Parathyroid adenoma (tissue), 2 donors: ENCODE measurements at regions not wholly inside any gene's neighbourhood (a gene's known extent, or its start where the extent isn't known, plus 50 kb on each side); places are given as distances from the start of the nearest gene placed in this dataset.

ENCODE experiments used
- H2AFZ ChIP-seq: fragments of 300-600 bp; sonication (generic); one replicate; pipeline ENCODE4 v1.7.0; 2017; ENCODE audit warnings: antibody characterized with exemption, mild to moderate bottlenecking
- H3K27ac ChIP-seq: fragments of 300-600 bp; sonication (generic); one replicate; pipeline ENCODE4 v1.7.0; 2017
- H3K27me3 ChIP-seq: fragments of 300-600 bp; sonication (generic); one replicate; pipeline ENCODE4 v1.7.0; 2017; ENCODE audit warnings: low read length; ENCODE audit not compliant: control insufficient read depth, insufficient read depth
- H3K36me3 ChIP-seq: fragments of 300-600 bp; sonication (generic); one replicate; pipeline ENCODE4 v1.7.0; 2017; ENCODE audit warnings: low read length; ENCODE audit not compliant: control insufficient read depth, insufficient read depth
- H3K4me1 ChIP-seq: fragments of 300-600 bp; sonication (generic); one replicate; pipeline ENCODE4 v1.7.0; 2017; ENCODE audit warnings: control low read depth
- H3K4me2 ChIP-seq: fragments of 300-600 bp; sonication (generic); one replicate; pipeline ENCODE4 v1.7.0; 2017; ENCODE audit warnings: low read length
- H3K4me3 ChIP-seq: fragments of 300-600 bp; sonication (generic); one replicate; pipeline ENCODE4 v1.7.0; 2017; ENCODE audit warnings: low read depth, low read length
- H3K79me2 ChIP-seq: fragments of 300-600 bp; sonication (generic); one replicate; pipeline ENCODE4 v1.7.0; 2017; ENCODE audit warnings: control low read depth
- H3K9ac ChIP-seq: fragments of 300-600 bp; sonication (generic); one replicate; pipeline ENCODE4 v1.7.0; 2017; ENCODE audit warnings: mild to moderate bottlenecking
- H3K9me3 ChIP-seq: fragments of 300-600 bp; sonication (generic); one replicate; pipeline ENCODE4 v1.7.0; 2017; ENCODE audit warnings: low read length; ENCODE audit not compliant: control insufficient read depth
- CTCF ChIP-seq: fragments of 300-600 bp; sonication (generic); IDR thresholded peaks from one replicate; pipeline ENCODE4 v1.7.0; 2017; ENCODE audit warnings: antibody characterized with exemption, mild to moderate bottlenecking
- donor health status: primary hyperparathyroidism.

DNA sequence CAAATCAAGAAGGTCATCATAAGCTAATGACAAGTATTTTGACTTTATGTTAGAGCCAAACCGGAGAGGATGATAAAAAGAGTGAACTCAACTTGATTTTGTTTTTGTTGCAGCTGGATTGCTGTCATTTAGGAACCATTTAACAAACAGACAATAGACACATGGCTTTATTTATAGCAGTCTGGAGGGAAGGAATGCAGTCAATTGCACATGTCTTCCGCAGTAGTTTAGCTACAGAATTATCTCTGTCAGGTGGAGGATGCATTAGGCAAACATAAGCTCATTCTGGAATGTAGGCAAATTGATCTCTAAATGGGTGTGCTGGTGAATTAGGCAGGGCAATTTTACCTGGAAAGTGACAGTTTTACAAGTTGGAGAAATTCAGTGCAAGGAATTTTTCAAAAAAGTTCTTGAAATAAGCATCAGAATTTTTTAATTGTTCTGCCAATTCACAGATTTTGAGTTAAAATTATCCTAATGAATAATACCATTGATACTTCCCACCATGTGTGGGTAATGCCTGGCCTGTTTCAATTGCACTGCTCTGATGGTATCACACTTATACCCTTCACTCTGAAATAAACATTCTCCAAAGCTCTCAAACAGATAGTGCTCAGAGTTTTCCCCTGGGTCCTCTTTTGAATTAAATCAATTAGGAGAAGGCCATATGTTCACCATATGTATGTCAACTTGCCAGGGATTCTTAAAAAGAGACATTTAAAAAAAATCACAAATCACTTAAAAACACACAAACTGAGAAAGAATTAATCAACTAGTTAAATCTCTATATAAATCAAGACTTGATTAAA lies 318.3 kb downstream of the NDFIP2 start:
- no peak overlapping the region for H2AFZ ChIP-seq
- H3K9me3 ChIP-seq, result no peaks in the 10 kb centered on the region
- H3K79me2 ChIP-seq, result no peaks in the 10 kb centered on the region
- H3K36me3 ChIP-seq, result no peaks in the 10 kb centered on the region
- no peak overlapping the region for H3K4me3 ChIP-seq
- H3K27ac ChIP-seq, result no peak overlapping the region
- no peak for TF ChIP-seq CTCF
- no peaks in the 10 kb centered on the region for H3K4me1 ChIP-seq
- no peaks in the 10 kb centered on the region for H3K27me3 ChIP-seq
- no peak overlapping the region for H3K9ac ChIP-seq
- no peak overlapping the region for H3K4me2 ChIP-seq

- H2AFZ ChIP-seq, result no peak overlapping the region
- no peak for TF ChIP-seq CTCF
- H3K9ac ChIP-seq, result no peak overlapping the region
- no peaks in the 10 kb centered on the region for H3K36me3 ChIP-seq
- H3K27me3 ChIP-seq, result no peaks in the 10 kb centered on the region
- no peaks in the 10 kb centered on the region for H3K79me2 ChIP-seq
- H3K9me3 ChIP-seq, result no peaks in the 10 kb centered on the region
- no peak overlapping the region for H3K4me2 ChIP-seq
- H3K4me1 ChIP-seq, result no peaks in the 10 kb centered on the region
- no peak overlapping the region for H3K27ac ChIP-seq
- no peak overlapping the region for H3K4me3 ChIP-seq
Observed at GRCh38 chr13:79796136-79796535, 315.2 kb downstream of the NDFIP2 start.

DNA sequence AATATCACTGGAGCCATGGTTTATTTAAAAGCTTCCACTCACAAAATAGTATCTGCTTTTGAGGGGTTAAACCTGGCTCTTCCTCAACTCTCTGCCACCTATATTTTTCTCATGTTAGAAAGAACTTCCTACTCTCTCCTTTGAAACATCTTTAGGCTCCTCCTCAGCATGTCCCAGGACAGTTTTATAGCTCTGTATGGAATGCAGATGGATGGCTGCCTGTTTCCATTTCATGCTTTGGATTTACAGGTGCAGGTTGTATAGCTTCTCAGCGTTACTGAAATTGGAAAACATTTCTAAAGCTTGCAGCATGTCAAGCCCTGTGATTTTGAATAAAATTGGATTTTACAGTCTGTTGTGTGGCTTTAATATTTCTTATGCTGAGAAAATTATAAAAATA lies 314.0 kb downstream of the NDFIP2 start:
- Histone ChIP-seq H3K9me3 (no peaks in the 10 kb centered on the region), H3K36me3 (no peaks in the 10 kb centered on the region), H3K9ac (no peak overlapping the region), H3K4me1 (no peaks in the 10 kb centered on the region), H3K27ac (no peak overlapping the region), H3K27me3 (no peaks in the 10 kb centered on the region), H3K4me3 (no peak overlapping the region), H3K79me2 (no peaks in the 10 kb centered on the region), H3K4me2 (no peak overlapping the region), H2AFZ (no peak overlapping the region)
- TF ChIP-seq CTCF, result no peak

GRCh38 chr13:79792716-79793115 lies 311.8 kb downstream of the NDFIP2 start:
- Histone ChIP-seq H3K9ac (no peak overlapping the region), H3K4me2 (no peak overlapping the region), H3K27me3 (no peaks in the 10 kb centered on the region), H3K36me3 (no peaks in the 10 kb centered on the region), H3K27ac (no peak overlapping the region), H3K4me3 (no peak overlapping the region), H3K79me2 (no peaks in the 10 kb centered on the region), H3K9me3 (no peaks in the 10 kb centered on the region), H2AFZ (no peak overlapping the region), H3K4me1 (no peaks in the 10 kb centered on the region)
- no peak for TF ChIP-seq CTCF

DNA sequence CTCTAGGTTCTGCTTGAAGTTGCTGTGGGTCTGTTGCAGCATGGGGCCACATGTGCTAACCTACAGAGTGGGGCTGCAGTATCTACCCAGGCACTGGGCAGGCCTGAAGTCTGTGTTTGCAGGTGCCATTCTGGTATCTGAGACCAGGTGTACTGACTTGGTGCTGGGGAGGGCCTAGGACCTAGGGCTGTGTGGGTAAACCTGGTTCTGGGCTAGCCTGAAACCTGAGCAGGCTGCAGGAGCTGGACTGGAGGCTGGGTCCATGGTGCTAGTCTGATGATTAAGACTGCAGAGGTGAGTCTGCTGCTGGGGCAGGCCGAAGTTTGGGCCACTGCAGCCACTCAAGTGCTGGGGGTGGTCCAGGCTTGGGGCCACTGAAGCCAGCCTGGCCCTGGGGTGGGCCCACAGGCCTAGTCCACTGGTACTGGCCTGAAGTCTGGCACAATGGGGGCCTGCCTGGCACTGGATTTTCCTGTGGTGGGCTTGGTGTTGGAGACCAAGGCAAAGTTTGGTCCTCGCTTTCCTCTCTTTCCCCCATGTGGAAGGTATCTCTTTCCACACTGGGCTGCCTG lies 310.6 kb downstream of the NDFIP2 start:
- Histone ChIP-seq H3K4me3 (no peak overlapping the region), H3K79me2 (no peaks in the 10 kb centered on the region), H3K9ac (no peak overlapping the region), H3K4me1 (no peaks in the 10 kb centered on the region), H3K9me3 (no peaks in the 10 kb centered on the region), H3K27me3 (no peaks in the 10 kb centered on the region), H3K36me3 (no peaks in the 10 kb centered on the region), H3K4me2 (no peak overlapping the region), H2AFZ (no peak overlapping the region), H3K27ac (no peak overlapping the region)
- TF ChIP-seq CTCF, result no peak
